Keratinocyte (primary cell): ENCODE measurements at regions not wholly inside any gene's neighbourhood (a gene's known extent, or its start where the extent isn't known, plus 50 kb on each side); places are given as distances from the start of the nearest gene placed in this dataset.

ENCODE experiments used
- DNase-seq: peaks from one replicate; pipeline ENCODE4 v3.0.0-alpha.2; 2011; ENCODE audit warnings: low read depth, missing footprints, low spot score
- FAIRE-seq: peaks from 2 replicates; lab custom pipeline; 2011; peaks lifted over from hg19 to GRCh38; lab: Jason Lieb, UNC
- H2AFZ ChIP-seq: 2 replicates; pipeline ENCODE4 v1.6.0; 2012; ENCODE audit warnings: low read length, control low read depth, inconsistent platforms; ENCODE audit not compliant: control insufficient read depth
- H3K27ac ChIP-seq: 2 replicates; pipeline ENCODE4 v1.5.1; 2011; ENCODE audit warnings: low read length; ENCODE audit not compliant: control insufficient read depth, insufficient read depth
- H3K27me3 ChIP-seq: 3 replicates; pipeline ENCODE4 v1.6.0; 2011; ENCODE audit warnings: low read length; ENCODE audit not compliant: control insufficient read depth, insufficient read depth; ENCODE audit errors: extremely low read depth
- H3K36me3 ChIP-seq, 2 experiments: 2 replicates in 1 of 2; 3 replicates in 1 of 2; pipeline ENCODE4 v1.5.1; 2011; ENCODE audit warnings: low read length in 2 of 2, mild to moderate bottlenecking in 1 of 2; ENCODE audit not compliant: control insufficient read depth in 2 of 2, insufficient read depth in 2 of 2; ENCODE audit errors: extremely low read depth in 1 of 2
- H3K4me1 ChIP-seq: 3 replicates; pipeline ENCODE4 v1.5.1; 2011; ENCODE audit warnings: low read length; ENCODE audit not compliant: control insufficient read depth, insufficient read depth; ENCODE audit errors: extremely low read depth
- H3K4me2 ChIP-seq: 3 replicates; pipeline ENCODE4 v1.6.0; 2011; ENCODE audit warnings: low read depth, low read length; ENCODE audit not compliant: control insufficient read depth, insufficient read depth; ENCODE audit errors: extremely low read depth
- H3K4me3 ChIP-seq, 3 experiments: fragments of 200-600 bp in 1 of 3; sonication (generic) in 1 of 3; 2 replicates in 2 of 3; 3 replicates in 1 of 3; pipeline ENCODE4 v1.5.1; 2011 to 2016; ENCODE audit warnings: low read length in 3 of 3, mild to moderate bottlenecking in 3 of 3, control low read depth in 2 of 3, inconsistent platforms in 1 of 3, low read depth in 1 of 3, mixed read lengths in 1 of 3, mixed run types in 1 of 3, moderate library complexity in 1 of 3; ENCODE audit not compliant: control insufficient read depth in 2 of 3, insufficient read depth in 2 of 3; ENCODE audit errors: extremely low read depth in 1 of 3
- H3K79me2 ChIP-seq: 2 replicates; pipeline ENCODE4 v1.6.0; 2012; ENCODE audit warnings: low read length; ENCODE audit not compliant: control insufficient read depth, insufficient read depth
- H3K9ac ChIP-seq: 3 replicates; pipeline ENCODE4 v1.6.0; 2011; ENCODE audit warnings: low read length; ENCODE audit not compliant: control insufficient read depth, insufficient read depth; ENCODE audit errors: extremely low read depth
- H3K9me1 ChIP-seq: 3 replicates; pipeline ENCODE4 v1.6.0; 2011; ENCODE audit warnings: low read length; ENCODE audit not compliant: control insufficient read depth, insufficient read depth; ENCODE audit errors: extremely low read depth
- H3K9me3 ChIP-seq: 2 replicates; pipeline ENCODE4 v1.5.1; 2012; ENCODE audit warnings: low read depth, low read length; ENCODE audit not compliant: control insufficient read depth
- H4K20me1 ChIP-seq: 3 replicates; pipeline ENCODE4 v1.6.0; 2011; ENCODE audit warnings: low read length; ENCODE audit not compliant: control insufficient read depth, insufficient read depth; ENCODE audit errors: extremely low read depth
- CTCF ChIP-seq, 3 experiments: IDR thresholded peaks in 1 of 3; conservative IDR thresholded peaks in 1 of 3; optimal IDR thresholded peaks in 1 of 3; 2 replicates in 2 of 3; 3 replicates in 1 of 3; pipeline versions ENCODE3 to v1.5.1; 2011; ENCODE audit warnings: low read length in 3 of 3, mild to moderate bottlenecking in 3 of 3, moderate library complexity in 2 of 3, control low read depth in 1 of 3, inconsistent platforms in 1 of 3; ENCODE audit not compliant: insufficient read depth in 2 of 3; ENCODE audit errors: extremely low read depth in 1 of 3
- EZH2 ChIP-seq: IDR thresholded peaks from one replicate; pipeline ENCODE4 v1.6.1; 2012; ENCODE audit warnings: inconsistent platforms, mild to moderate bottlenecking, low read length, moderate library complexity
- dilution Hi-C: fragments of 300-500 bp; cut with MboI; formaldehyde crosslinking; loops from one replicate; pipeline ENCODE4 v1.7.0; 2020; ENCODE audit warnings: low sequenced_read_pairs; ENCODE audit not compliant: extremely low pct_ligation_motif_present

GRCh38 chr4:59179372-59179771 is 2020.8 kb upstream of the ADGRL3 start:
- TF ChIP-seq EZH2 (no peak), CTCF (optimal IDR thresholded peaks at IDR 0.05 in 1 of 3, IDR thresholded peaks at IDR 0.05 in 1 of 3, conservative IDR thresholded peaks at IDR 0.05 in 1 of 3; ENCODE audit: extremely low read depth in 1 of 3, insufficient read depth in 2 of 3, low read length in 3 of 3) (no peak)
- H3K4me1 ChIP-seq: no peaks in the 10 kb centered on the region
- no peaks in the 10 kb centered on the region for H4K20me1 ChIP-seq
- DNase-seq (no peak), FAIRE-seq (no peak)
- H3K27me3 ChIP-seq: no peaks in the 10 kb centered on the region
- no peak overlapping the region for H3K9ac ChIP-seq
- H3K9me1 ChIP-seq: no peaks in the 10 kb centered on the region
- H3K4me3 ChIP-seq: no peak overlapping the region
- H3K36me3 ChIP-seq: no peaks in the 10 kb centered on the region
- no peak overlapping the region for H3K4me2 ChIP-seq
- no peaks in the 10 kb centered on the region for H3K79me2 ChIP-seq
- H3K9me3 ChIP-seq: peaks cover 3% of the 10 kb centered on the region
- H3K27ac ChIP-seq: no peak overlapping the region
- dilution Hi-C loops: no loop called here
- H2AFZ ChIP-seq: no peak overlapping the region

DNA sequence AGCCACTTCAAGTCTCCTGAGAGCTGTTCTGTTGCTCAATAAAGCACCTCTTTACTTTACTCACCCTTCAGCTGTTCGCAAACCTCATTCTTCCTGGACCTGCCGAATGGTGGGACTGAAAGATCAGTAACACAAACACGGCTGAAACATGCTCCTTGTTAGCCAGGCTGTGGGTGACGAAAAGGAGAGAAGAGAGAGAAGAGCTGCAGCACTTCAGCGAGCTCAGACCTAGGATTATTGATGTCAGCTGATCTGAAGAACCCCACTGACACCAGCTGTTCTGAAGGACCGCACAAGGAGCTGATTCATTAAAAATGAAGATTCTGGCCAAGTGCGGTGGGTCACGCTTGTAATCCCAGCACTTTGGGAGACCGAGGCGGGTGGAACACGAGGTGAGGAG is 2020.0 kb upstream of the ADGRL3 start:
- Histone ChIP-seq H3K4me2 (no peak overlapping the region), H3K4me1 (no peaks in the 10 kb centered on the region), H3K4me3 (no peak overlapping the region), H3K36me3 (no peaks in the 10 kb centered on the region), H3K79me2 (no peaks in the 10 kb centered on the region), H3K9me3 (peaks cover 3% of the 10 kb centered on the region), H3K27ac (no peak overlapping the region), H2AFZ (no peak overlapping the region), H4K20me1 (no peaks in the 10 kb centered on the region), H3K27me3 (no peaks in the 10 kb centered on the region), H3K9ac (no peak overlapping the region), H3K9me1 (no peaks in the 10 kb centered on the region)
- TF ChIP-seq EZH2 (no peak), CTCF (optimal IDR thresholded peaks at IDR 0.05 in 1 of 3, IDR thresholded peaks at IDR 0.05 in 1 of 3, conservative IDR thresholded peaks at IDR 0.05 in 1 of 3; ENCODE audit: extremely low read depth in 1 of 3, insufficient read depth in 2 of 3, low read length in 3 of 3) (no peak)
- dilution Hi-C loops: no loop called here
- FAIRE-seq: no peak
- DNase-seq: no peak
